ENCODE measurements at regions not wholly inside any gene's neighbourhood (a gene's known extent, or its start where the extent isn't known, plus 50 kb on each side); places are given as distances from the start of the nearest gene placed in this dataset.
A peak's percentile ranks its signal among the peaks of the same experiment; 100 is the strongest.

- Histone ChIP-seq H3K4me1 (ENCODE audit: insufficient read depth) (peaks cover 11% of the 10 kb centered on the region; the same call in 1 of the 2 replicates), H3K27me3 (ENCODE audit: insufficient read depth) (no peaks in the 10 kb centered on the region), H3F3A (replicated peaks; ENCODE audit: low read depth) (no peaks in the 10 kb centered on the region), H3K9me2 (ENCODE audit: insufficient read depth) (no peaks in the 10 kb centered on the region), H4K20me1 (replicated peaks; ENCODE audit: insufficient read depth) (no peaks in the 10 kb centered on the region), H2AFZ (peak overlapping the region; percentile 2; the same call in 1 of the 2 replicates), H3K4me3 (no peak overlapping the region), H3K36me3 (ENCODE audit: insufficient read depth) (no peaks in the 10 kb centered on the region), H3K79me2 (replicated peaks; ENCODE audit: insufficient read depth) (no peaks in the 10 kb centered on the region), H3K4me2 (no peak overlapping the region), H3K27ac (ENCODE audit: low read depth) (no peak overlapping the region)
- TF ChIP-seq STAT1 (IDR thresholded peaks at IDR 0.05; ENCODE audit: unreplicated experiment) (no peak), ZNF114 (CRISPR knock-in tag; IDR thresholded peaks at IDR 0.05) (no peak), ZNF331 (CRISPR knock-in tag; IDR thresholded peaks at IDR 0.05; ENCODE audit: low read depth) (no peak), JUNB (IDR thresholded peaks at IDR 0.05; ENCODE audit: unreplicated experiment) (no peak), CTCF (conservative IDR thresholded peaks at IDR 0.05; ENCODE audit: low read depth in 2 of 2) (no peak), ZNF462 (CRISPR knock-in tag; IDR thresholded peaks at IDR 0.05) (no peak)
- H3K27ac Mint-ChIP-seq, result no peak overlapping the region
- H3K36me3 Mint-ChIP-seq (ENCODE audit: low read depth), result no peaks in the 10 kb centered on the region
- ATAC-seq (no peak), DNase-seq (ENCODE audit: low spot score) (no peak)
- no peaks in the 10 kb centered on the region for H3K27me3 Mint-ChIP-seq (ENCODE audit: insufficient read depth, low read depth, poor library complexity)
- no peaks in the 10 kb centered on the region for H3K9me3 Mint-ChIP-seq
- peaks cover 19% of the 10 kb centered on the region for H3K4me1 Mint-ChIP-seq
- H3K4me3 Mint-ChIP-seq, result no peak overlapping the region
Measured at GRCh38 chr15:85326291-85326690, 54.1 kb upstream of the AKAP13 start.
